Esophagus muscularis mucosa (tissue), 4 donors: ENCODE measurements at regions not wholly inside any gene's neighbourhood (a gene's known extent, or its start where the extent isn't known, plus 50 kb on each side); places are given as distances from the start of the nearest gene placed in this dataset.

Experiments used
- DNase-seq: peaks from one replicate; pipeline ENCODE4 v3.0.0-alpha.2; 2017; ENCODE audit errors: extremely low spot score
- H3K27ac ChIP-seq, 4 donors: fragments of 200-600 bp; sonication (generic); replicated peaks in 1 of 4; 1 replicate in 3 of 4; 2 replicates in 1 of 4; pipeline ENCODE4 v1.5.1; 2016 to 2019; ENCODE audit warnings: mild to moderate bottlenecking in 1 of 4
- H3K27me3 ChIP-seq, 4 donors: fragments of 200-600 bp; sonication (generic); one replicate each; pipeline versions ENCODE4 v1.5.1 to v1.6.0; 2016 to 2019
- H3K36me3 ChIP-seq, 4 donors: fragments of 200-600 bp; sonication (generic); one replicate each; pipeline ENCODE4 v1.5.1; 2016 to 2019
- H3K4me1 ChIP-seq, 4 donors: fragments of 200-600 bp; sonication (generic); one replicate each; pipeline ENCODE4 v1.5.1; 2016 to 2019
- H3K4me3 ChIP-seq, 4 donors: fragments of 200-600 bp; sonication (generic); 1 replicate in 2 of 4; 2 replicates in 2 of 4; pipeline ENCODE4 v1.5.1; 2016 to 2019; ENCODE audit warnings: mild to moderate bottlenecking in 4 of 4, moderate library complexity in 1 of 4
- H3K9me3 ChIP-seq, 4 donors: fragments of 200-600 bp; sonication (generic); 1 replicate in 3 of 4; 2 replicates in 1 of 4; pipeline ENCODE4 v1.5.1; 2016 to 2019
- EP300 ChIP-seq: sonication (generic); formaldehyde crosslinking; IDR thresholded peaks from one replicate; pipeline ENCODE4 v1.6.1; 2017; ENCODE audit warnings: antibody characterized with exemption
- POLR2A ChIP-seq: fragments of 450-650 bp; IDR thresholded peaks from one replicate; pipeline ENCODE4 v1.6.1; 2017; ENCODE audit warnings: antibody characterized with exemption, moderate library complexity, mild to moderate bottlenecking, low read depth
- POLR2AphosphoS5 ChIP-seq, 2 donors: sonication (generic); formaldehyde crosslinking; IDR thresholded peaks; one replicate each; pipeline ENCODE4 v1.6.1; 2017; ENCODE audit warnings: antibody characterized with exemption in 2 of 2
- WGBS: methylation state at CpG from one replicate; pipeline ENCODE4 v1.1.5; 2018; 5-methylcytosine and 5-hydroxymethylcytosine counted together
- intact Hi-C: fragments of 100-400 bp; cut with DNase I; formaldehyde crosslinking; loops from one replicate; pipeline ENCODE4 v1.15.1; 2023
- TF ChIP-seq, protein P1 (sequence below), 3 experiments: fragments of 200-600 bp in 2 of 3; fragments of 450-650 bp in 1 of 3; sonication (generic) in 2 of 3; IDR thresholded peaks; one replicate each; pipeline ENCODE4 v1.5.1; 2017 to 2019; ENCODE audit warnings: antibody characterized with exemption in 3 of 3, mild to moderate bottlenecking in 2 of 3, moderate library complexity in 1 of 3

DNA sequence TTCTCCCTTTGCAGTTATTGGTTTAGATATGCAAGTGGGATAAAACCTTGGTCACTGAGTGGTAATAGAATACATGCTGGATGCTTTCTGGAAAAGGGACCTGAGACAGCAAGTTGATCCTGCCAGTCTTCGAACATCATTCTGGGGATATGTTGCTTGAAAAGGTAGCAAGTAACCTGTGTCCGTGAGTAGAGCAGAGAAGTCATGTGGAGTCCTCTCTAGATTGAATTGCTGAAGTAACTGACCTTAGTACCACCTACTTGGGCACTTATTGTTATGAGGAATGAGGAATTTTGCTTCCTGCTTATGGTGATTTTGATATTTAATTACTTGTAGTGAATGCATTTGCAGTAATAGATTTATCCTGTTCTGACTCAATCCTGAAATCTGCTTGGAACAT is 367.3 kb upstream of the IMPG1 start:
- H3K27ac ChIP-seq = no peak overlapping the region
- intact Hi-C loops = no loop called here
- DNase-seq = no peak
- 66% methylated on average over 2 of the region's 2 CpGs for WGBS
- H3K27me3 ChIP-seq = no peaks in the 10 kb centered on the region
- no peak overlapping the region for H3K4me3 ChIP-seq
- TF ChIP-seq POLR2A (no peak), POLR2AphosphoS5 (IDR thresholded peaks at IDR 0.05) (no peak)
- no peaks in the 10 kb centered on the region for H3K9me3 ChIP-seq
- no peaks in the 10 kb centered on the region for H3K36me3 ChIP-seq
- no peaks in the 10 kb centered on the region for H3K4me1 ChIP-seq

DNA sequence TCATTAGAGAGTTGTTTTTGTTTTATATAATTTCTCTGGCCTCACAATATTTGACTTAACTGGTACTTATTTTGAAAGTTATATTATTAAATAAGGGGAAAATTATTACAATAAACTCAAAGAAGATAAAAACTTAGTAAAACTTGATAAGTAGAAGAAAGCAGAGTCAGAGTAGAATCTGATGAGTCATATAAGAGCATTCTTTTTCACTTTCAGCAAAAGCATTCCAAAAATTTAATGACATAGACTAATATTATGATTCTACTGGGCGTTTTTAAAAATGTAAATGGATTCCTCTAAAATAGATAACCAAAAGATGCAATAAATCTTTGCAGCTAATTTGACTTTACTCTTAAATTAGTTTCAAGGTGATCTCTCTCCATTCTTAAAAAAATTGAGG is 366.3 kb upstream of the IMPG1 start:
- Histone ChIP-seq H3K9me3 (no peaks in the 10 kb centered on the region), H3K36me3 (no peaks in the 10 kb centered on the region), H3K4me1 (no peaks in the 10 kb centered on the region), H3K27ac (no peak overlapping the region), H3K4me3 (no peak overlapping the region), H3K27me3 (no peaks in the 10 kb centered on the region)
- TF ChIP-seq, protein P1, sequence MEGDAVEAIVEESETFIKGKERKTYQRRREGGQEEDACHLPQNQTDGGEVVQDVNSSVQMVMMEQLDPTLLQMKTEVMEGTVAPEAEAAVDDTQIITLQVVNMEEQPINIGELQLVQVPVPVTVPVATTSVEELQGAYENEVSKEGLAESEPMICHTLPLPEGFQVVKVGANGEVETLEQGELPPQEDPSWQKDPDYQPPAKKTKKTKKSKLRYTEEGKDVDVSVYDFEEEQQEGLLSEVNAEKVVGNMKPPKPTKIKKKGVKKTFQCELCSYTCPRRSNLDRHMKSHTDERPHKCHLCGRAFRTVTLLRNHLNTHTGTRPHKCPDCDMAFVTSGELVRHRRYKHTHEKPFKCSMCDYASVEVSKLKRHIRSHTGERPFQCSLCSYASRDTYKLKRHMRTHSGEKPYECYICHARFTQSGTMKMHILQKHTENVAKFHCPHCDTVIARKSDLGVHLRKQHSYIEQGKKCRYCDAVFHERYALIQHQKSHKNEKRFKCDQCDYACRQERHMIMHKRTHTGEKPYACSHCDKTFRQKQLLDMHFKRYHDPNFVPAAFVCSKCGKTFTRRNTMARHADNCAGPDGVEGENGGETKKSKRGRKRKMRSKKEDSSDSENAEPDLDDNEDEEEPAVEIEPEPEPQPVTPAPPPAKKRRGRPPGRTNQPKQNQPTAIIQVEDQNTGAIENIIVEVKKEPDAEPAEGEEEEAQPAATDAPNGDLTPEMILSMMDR (IDR thresholded peaks at IDR 0.05) = no peak
- no peak for TF ChIP-seq EP300
- no peak for TF ChIP-seq POLR2AphosphoS5 (IDR thresholded peaks at IDR 0.05)
- TF ChIP-seq POLR2A = no peak
- 46% methylated on average over 1 of the region's 1 CpG for WGBS
- no peak for DNase-seq
- intact Hi-C loops = no loop called here

DNA sequence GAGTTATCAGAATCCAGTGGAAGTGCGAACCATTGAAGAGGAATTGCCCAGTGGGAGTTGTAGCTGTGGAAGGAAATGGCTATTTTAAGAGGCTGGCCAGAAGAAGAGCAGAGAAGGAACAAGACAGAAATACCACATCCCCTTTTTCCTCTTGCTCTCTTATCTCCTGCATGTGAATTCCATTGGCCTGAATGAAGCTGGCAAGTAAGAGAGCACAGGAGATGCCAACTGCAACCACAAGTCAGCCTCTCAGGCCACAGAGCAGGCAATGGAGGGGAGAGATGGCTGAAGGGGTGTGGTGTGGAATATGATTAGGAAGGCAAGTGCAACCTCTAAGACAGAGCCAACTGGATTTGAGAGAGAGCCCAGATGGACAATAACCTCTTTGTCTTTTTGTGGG is 362.7 kb upstream of the IMPG1 start:
- intact Hi-C loops = no loop called here
- 76% methylated on average over 1 of the region's 1 CpG for WGBS
- no peaks in the 10 kb centered on the region for H3K9me3 ChIP-seq
- H3K4me1 ChIP-seq = no peaks in the 10 kb centered on the region
- H3K4me3 ChIP-seq = no peak overlapping the region
- H3K36me3 ChIP-seq = no peaks in the 10 kb centered on the region
- no peak overlapping the region for H3K27ac ChIP-seq
- H3K27me3 ChIP-seq = no peaks in the 10 kb centered on the region
- no peak for DNase-seq
- TF ChIP-seq, protein P1 (IDR thresholded peaks at IDR 0.05) = no peak

DNA sequence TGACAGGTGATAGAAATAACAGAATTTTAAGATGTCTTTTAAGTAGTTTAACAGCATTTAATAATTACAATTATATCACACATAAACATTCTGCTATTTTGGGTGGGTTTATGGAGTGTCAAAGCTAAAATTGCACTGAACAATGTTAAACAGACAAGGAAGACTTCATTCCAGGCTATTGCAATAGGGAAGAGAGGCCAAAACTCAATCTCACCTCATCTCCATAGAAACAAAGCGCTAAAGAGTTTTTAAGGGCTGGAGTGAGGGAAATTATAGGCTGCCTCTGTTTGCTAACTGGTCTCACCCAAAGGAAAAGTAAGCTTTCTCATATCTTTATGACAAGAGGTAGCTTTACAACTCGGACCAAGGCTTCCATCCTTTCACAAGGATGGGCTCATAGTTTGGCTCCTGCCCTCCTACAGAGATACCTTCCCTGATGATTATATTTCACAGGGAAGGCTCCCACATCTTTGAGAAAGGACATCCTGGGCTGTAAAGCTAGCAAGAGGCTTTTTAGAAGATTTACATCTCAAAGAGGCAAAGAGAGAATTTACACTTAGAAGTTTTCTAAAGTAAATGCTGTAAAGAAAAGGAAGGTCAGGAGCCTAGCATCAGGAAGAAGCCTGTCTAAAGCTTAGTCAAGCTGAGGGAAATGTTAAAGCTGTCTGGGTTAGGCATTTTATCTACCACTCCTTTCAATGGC is 350.2 kb upstream of the IMPG1 start:
- TF ChIP-seq POLR2AphosphoS5 (IDR thresholded peaks at IDR 0.05) (no peak), EP300 (no peak), POLR2A (no peak)
- TF ChIP-seq, protein P1 (IDR thresholded peaks at IDR 0.05) = no peak
- Histone ChIP-seq H3K27ac (no peak overlapping the region), H3K27me3 (no peaks in the 10 kb centered on the region), H3K9me3 (no peaks in the 10 kb centered on the region), H3K4me3 (no peak overlapping the region), H3K36me3 (no peaks in the 10 kb centered on the region), H3K4me1 (no peaks in the 10 kb centered on the region)
- intact Hi-C loops = no loop called here
- DNase-seq = no peak
- WGBS = 53% methylated on average over 2 of the region's 2 CpGs

DNA sequence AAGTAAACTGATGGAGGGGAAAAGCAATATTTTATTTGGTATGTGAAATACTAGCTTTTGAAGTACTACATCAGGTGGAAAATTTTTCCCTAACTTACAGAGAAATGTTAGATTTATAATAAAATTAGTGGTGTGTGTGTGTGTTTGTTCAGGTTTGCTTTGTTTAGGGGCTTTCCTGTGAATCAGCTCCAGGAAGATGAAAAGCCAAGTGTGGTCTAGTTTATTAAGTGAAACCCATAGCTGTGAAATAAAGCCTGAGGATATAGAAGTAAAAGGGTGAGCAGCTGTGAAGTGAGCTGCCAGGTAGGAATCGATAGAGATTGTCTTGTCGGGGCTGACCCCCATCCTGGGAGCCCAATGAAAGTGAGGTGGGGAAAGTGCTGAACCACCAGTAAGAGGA is 347.6 kb upstream of the IMPG1 start:
- DNase-seq = no peak
- H3K27me3 ChIP-seq = no peaks in the 10 kb centered on the region
- no peak overlapping the region for H3K27ac ChIP-seq
- WGBS = 80% methylated on average over 2 of the region's 2 CpGs
- no peaks in the 10 kb centered on the region for H3K4me1 ChIP-seq
- no peak overlapping the region for H3K4me3 ChIP-seq
- H3K36me3 ChIP-seq = no peaks in the 10 kb centered on the region
- intact Hi-C loops = no loop called here
- TF ChIP-seq, protein P1 (IDR thresholded peaks at IDR 0.05) = no peak
- TF ChIP-seq EP300 (no peak), POLR2A (no peak), POLR2AphosphoS5 (IDR thresholded peaks at IDR 0.05) (no peak)
- no peaks in the 10 kb centered on the region for H3K9me3 ChIP-seq
